Loucy (cell line): ENCODE measurements at regions not wholly inside any gene's neighbourhood (a gene's known extent, or its start where the extent isn't known, plus 50 kb on each side); places are given as distances from the start of the nearest gene placed in this dataset.

Source experiments
- H2AFZ ChIP-seq: fragments of 200-600 bp; sonication (generic); 2 replicates; pipeline ENCODE4 v1.6.0; 2016; ENCODE audit warnings: antibody characterized with exemption, mild to moderate bottlenecking, low read length, moderate library complexity
- H3F3A ChIP-seq: fragments of 200-600 bp; 2 replicates; pipeline ENCODE4 v1.6.0; 2016; ENCODE audit warnings: antibody characterized with exemption, low read depth, mild to moderate bottlenecking
- H3K27me3 ChIP-seq: fragments of 200-600 bp; sonication (generic); 2 replicates; pipeline ENCODE4 v1.6.1; 2014; ENCODE audit warnings: low read length, mild to moderate bottlenecking; ENCODE audit not compliant: insufficient read depth, poor library complexity, severe bottlenecking
- H3K36me3 ChIP-seq: fragments of 200-600 bp; sonication (generic); 2 replicates; pipeline ENCODE4 v1.6.1; 2016; ENCODE audit warnings: low read length; ENCODE audit not compliant: insufficient read depth
- H3K4me1 ChIP-seq: fragments of 200-600 bp; sonication (generic); 2 replicates; pipeline ENCODE4 v1.5.1; 2014; ENCODE audit warnings: low read length, mild to moderate bottlenecking; ENCODE audit not compliant: insufficient read depth, poor library complexity, severe bottlenecking
- H3K4me2 ChIP-seq: fragments of 200-600 bp; sonication (generic); 2 replicates; pipeline ENCODE4 v1.6.0; 2014; ENCODE audit warnings: antibody characterized with exemption, low read length, low read depth, mild to moderate bottlenecking; ENCODE audit not compliant: poor library complexity, severe bottlenecking
- H3K4me3 ChIP-seq: fragments of 200-600 bp; sonication (generic); 2 replicates; pipeline ENCODE4 v1.5.1; 2014; ENCODE audit warnings: low read length, mild to moderate bottlenecking, mixed read lengths; ENCODE audit not compliant: poor library complexity, severe bottlenecking
- H3K79me2 ChIP-seq: fragments of 200-600 bp; sonication (generic); 2 replicates; pipeline ENCODE4 v1.6.1; 2014; ENCODE audit warnings: low read length; ENCODE audit not compliant: insufficient read depth
- H3K9ac ChIP-seq: fragments of 200-600 bp; sonication (generic); 2 replicates; pipeline ENCODE4 v1.6.0; 2014; ENCODE audit warnings: mild to moderate bottlenecking, low read depth, low read length, moderate library complexity; ENCODE audit not compliant: poor library complexity, severe bottlenecking
- H3K9me2 ChIP-seq: fragments of 200-600 bp; sonication (generic); replicated peaks from 2 replicates; pipeline ENCODE4 v1.6.1; 2016; ENCODE audit warnings: low read depth, low read length, mixed read lengths
- H3K9me3 ChIP-seq: fragments of 200-600 bp; sonication (generic); 2 replicates; pipeline ENCODE4 v1.6.1; 2014; ENCODE audit warnings: mild to moderate bottlenecking, antibody characterized with exemption, low read length, low read depth; ENCODE audit not compliant: insufficient read depth
- H4K20me1 ChIP-seq: fragments of 200-600 bp; sonication (generic); 2 replicates; pipeline ENCODE4 v1.6.0; 2014; ENCODE audit warnings: antibody characterized with exemption, low read length, mild to moderate bottlenecking; ENCODE audit not compliant: insufficient read depth, poor library complexity, severe bottlenecking
- EZH2phosphoT487 ChIP-seq: fragments of 200-600 bp; IDR thresholded peaks from 2 replicates; pipeline ENCODE4 v1.6.1; 2018; ENCODE audit warnings: antibody characterized with exemption, mild to moderate bottlenecking, moderate library complexity, borderline replicate concordance
- TF ChIP-seq, protein P1 (sequence below): fragments of 200-600 bp; sonication (generic); conservative IDR thresholded peaks from 2 replicates; pipeline ENCODE4 v1.5.1; 2014; ENCODE audit warnings: mild to moderate bottlenecking, antibody characterized with exemption, low read length

DNA sequence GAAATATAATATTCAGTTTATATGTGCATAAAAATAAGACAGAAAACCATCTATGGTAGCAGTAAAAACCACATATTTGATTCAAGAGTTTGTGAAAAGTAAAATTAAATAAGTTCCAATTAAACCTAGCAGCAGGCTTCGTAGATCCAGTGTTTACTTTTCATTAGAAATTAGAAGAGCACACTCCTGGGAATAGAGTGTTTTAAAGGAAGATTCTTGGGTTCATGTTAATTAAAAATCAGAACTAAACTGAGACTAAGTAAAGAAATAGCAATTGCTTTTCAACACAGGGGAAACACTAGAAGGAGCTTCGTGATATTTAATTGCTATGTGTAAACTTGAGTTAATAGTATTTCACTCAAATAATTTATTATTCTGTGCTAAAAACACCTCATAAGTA lies 1097.8 kb upstream of the CDH18 start:
- Histone ChIP-seq H2AFZ (no peak overlapping the region), H3K27me3 (no peaks in the 10 kb centered on the region), H3K9ac (no peak overlapping the region), H3K36me3 (no peaks in the 10 kb centered on the region), H3K9me2 (no peaks in the 10 kb centered on the region), H3F3A (no peaks in the 10 kb centered on the region), H3K4me3 (no peak overlapping the region), H3K4me2 (no peak overlapping the region), H3K79me2 (no peaks in the 10 kb centered on the region), H3K9me3 (no peaks in the 10 kb centered on the region), H3K4me1 (no peaks in the 10 kb centered on the region), H4K20me1 (no peaks in the 10 kb centered on the region)
- no peak for TF ChIP-seq EZH2phosphoT487
- TF ChIP-seq, protein P1, sequence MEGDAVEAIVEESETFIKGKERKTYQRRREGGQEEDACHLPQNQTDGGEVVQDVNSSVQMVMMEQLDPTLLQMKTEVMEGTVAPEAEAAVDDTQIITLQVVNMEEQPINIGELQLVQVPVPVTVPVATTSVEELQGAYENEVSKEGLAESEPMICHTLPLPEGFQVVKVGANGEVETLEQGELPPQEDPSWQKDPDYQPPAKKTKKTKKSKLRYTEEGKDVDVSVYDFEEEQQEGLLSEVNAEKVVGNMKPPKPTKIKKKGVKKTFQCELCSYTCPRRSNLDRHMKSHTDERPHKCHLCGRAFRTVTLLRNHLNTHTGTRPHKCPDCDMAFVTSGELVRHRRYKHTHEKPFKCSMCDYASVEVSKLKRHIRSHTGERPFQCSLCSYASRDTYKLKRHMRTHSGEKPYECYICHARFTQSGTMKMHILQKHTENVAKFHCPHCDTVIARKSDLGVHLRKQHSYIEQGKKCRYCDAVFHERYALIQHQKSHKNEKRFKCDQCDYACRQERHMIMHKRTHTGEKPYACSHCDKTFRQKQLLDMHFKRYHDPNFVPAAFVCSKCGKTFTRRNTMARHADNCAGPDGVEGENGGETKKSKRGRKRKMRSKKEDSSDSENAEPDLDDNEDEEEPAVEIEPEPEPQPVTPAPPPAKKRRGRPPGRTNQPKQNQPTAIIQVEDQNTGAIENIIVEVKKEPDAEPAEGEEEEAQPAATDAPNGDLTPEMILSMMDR = no peak

DNA sequence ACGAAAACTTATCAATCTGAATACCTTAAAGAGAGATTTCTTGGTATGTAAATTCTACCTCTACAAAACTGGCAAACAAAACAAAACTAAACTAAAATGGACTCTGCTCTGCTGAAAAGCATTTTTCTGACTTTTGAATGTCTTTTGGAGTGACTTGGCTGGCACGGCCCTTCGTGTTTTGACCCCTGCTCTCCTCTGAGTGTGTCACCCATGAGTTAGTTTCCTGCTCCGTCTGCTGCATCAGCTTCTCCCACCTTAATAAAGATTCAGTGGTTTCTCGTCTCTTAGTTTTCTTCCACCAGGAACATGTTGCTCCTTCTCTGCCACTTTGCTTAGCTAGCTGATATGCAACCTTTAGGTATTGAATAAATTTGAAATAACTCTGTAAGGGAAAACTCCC lies 1084.0 kb upstream of the CDH18 start:
- H3F3A ChIP-seq = no peaks in the 10 kb centered on the region
- no peaks in the 10 kb centered on the region for H4K20me1 ChIP-seq
- H3K9me3 ChIP-seq = no peaks in the 10 kb centered on the region
- H3K27me3 ChIP-seq = no peaks in the 10 kb centered on the region
- H3K4me1 ChIP-seq = no peaks in the 10 kb centered on the region
- H2AFZ ChIP-seq = no peak overlapping the region
- TF ChIP-seq EZH2phosphoT487 = no peak
- no peaks in the 10 kb centered on the region for H3K9me2 ChIP-seq
- no peak overlapping the region for H3K4me3 ChIP-seq
- no peak overlapping the region for H3K4me2 ChIP-seq
- H3K9ac ChIP-seq = no peak overlapping the region
- no peaks in the 10 kb centered on the region for H3K36me3 ChIP-seq
- H3K79me2 ChIP-seq = no peaks in the 10 kb centered on the region

DNA sequence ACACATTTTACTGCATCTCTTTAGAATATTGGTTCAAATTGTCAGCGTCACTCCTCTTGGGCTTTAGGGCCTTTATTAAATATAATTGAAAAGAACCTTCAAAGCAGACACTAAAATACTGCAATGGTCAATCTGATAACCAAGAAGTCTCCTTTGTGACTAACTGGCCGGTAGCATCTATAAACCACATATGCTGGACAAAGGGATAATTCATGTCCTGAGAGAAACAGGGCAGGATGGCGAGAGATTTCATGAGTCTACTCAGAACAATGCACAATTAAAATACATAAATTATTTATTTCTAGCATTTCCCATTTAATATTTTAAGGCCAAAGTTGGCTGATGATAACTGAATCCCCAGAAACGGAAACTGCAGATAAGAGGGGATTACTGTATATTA lies 1083.4 kb upstream of the CDH18 start:
- H3K4me1 ChIP-seq = no peaks in the 10 kb centered on the region
- no peak overlapping the region for H2AFZ ChIP-seq
- H3K36me3 ChIP-seq = no peaks in the 10 kb centered on the region

DNA sequence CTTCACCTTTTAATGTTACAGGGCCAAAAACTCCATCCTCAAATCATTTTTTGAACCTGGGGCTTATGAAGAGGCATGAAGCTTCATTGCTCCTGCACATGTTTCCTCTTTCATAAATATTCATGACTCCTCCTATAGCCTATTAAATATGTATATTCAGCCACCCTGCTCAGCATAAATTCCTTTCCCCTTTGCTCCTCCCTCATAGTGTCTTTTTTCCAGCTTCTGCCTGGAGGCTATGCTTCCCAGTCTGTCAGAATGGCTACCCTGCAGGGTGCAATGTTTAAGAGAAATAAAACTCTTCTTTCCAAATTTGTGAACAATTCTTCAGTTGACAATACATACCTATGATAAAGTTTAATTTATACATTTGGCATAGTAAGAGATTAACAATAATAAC lies 1082.9 kb upstream of the CDH18 start:
- Histone ChIP-seq H3K9me3 (no peaks in the 10 kb centered on the region), H3K27me3 (no peaks in the 10 kb centered on the region), H3K4me3 (no peak overlapping the region), H3K36me3 (no peaks in the 10 kb centered on the region), H3K79me2 (no peaks in the 10 kb centered on the region), H4K20me1 (no peaks in the 10 kb centered on the region), H3K9ac (no peak overlapping the region), H2AFZ (no peak overlapping the region), H3F3A (no peaks in the 10 kb centered on the region), H3K4me1 (no peaks in the 10 kb centered on the region), H3K9me2 (no peaks in the 10 kb centered on the region), H3K4me2 (no peak overlapping the region)
- TF ChIP-seq, protein P1 = no peak
- no peak for TF ChIP-seq EZH2phosphoT487

More for the DNA sequence above, 1083.4 kb upstream of the CDH18 start:
- Histone ChIP-seq H3F3A (no peaks in the 10 kb centered on the region), H3K4me2 (no peak overlapping the region), H3K79me2 (no peaks in the 10 kb centered on the region), H3K27me3 (no peaks in the 10 kb centered on the region), H3K4me3 (no peak overlapping the region), H3K9me2 (no peaks in the 10 kb centered on the region), H3K9me3 (no peaks in the 10 kb centered on the region), H4K20me1 (no peaks in the 10 kb centered on the region), H3K9ac (no peak overlapping the region)
- TF ChIP-seq EZH2phosphoT487 = no peak
- TF ChIP-seq, protein P1 = no peak
